KMS-11 (cell line): ENCODE measurements at regions not wholly inside any gene's neighbourhood (a gene's known extent, or its start where the extent isn't known, plus 50 kb on each side); places are given as distances from the start of the nearest gene placed in this dataset.

ENCODE experiments used
- H2AFZ ChIP-seq: fragments of 200-600 bp; sonication (generic); 2 replicates; pipeline ENCODE4 v1.6.1; 2016; ENCODE audit warnings: antibody characterized with exemption, mixed run types, low read depth
- H3K27ac ChIP-seq: fragments of 200-600 bp; sonication (generic); 2 replicates; pipeline ENCODE4 v1.6.1; 2016; ENCODE audit warnings: mild to moderate bottlenecking, mixed run types
- H3K27me3 ChIP-seq: fragments of 200-600 bp; sonication (generic); 2 replicates; pipeline ENCODE4 v1.6.1; 2017; ENCODE audit warnings: mild to moderate bottlenecking, low read depth, mixed run types, moderate library complexity; ENCODE audit not compliant: insufficient read depth
- H3K36me3 ChIP-seq: fragments of 200-600 bp; sonication (generic); 2 replicates; pipeline ENCODE4 v1.6.1; 2017; ENCODE audit warnings: mild to moderate bottlenecking, mixed run types; ENCODE audit not compliant: insufficient read depth
- H3K4me1 ChIP-seq: fragments of 200-600 bp; sonication (generic); 2 replicates; pipeline ENCODE4 v1.6.1; 2016; ENCODE audit warnings: mild to moderate bottlenecking, low read depth, mixed run types; ENCODE audit not compliant: poor library complexity, severe bottlenecking
- H3K4me2 ChIP-seq: fragments of 200-600 bp; sonication (generic); 2 replicates; pipeline ENCODE4 v1.7.0; 2016; ENCODE audit warnings: mild to moderate bottlenecking, mixed run types
- H3K4me3 ChIP-seq: fragments of 200-600 bp; sonication (generic); IDR thresholded peaks from 2 replicates; pipeline ENCODE4 v1.6.1; 2017; ENCODE audit warnings: low read depth, low read length, mixed read lengths; ENCODE audit not compliant: insufficient read depth
- H3K79me2 ChIP-seq: fragments of 200-600 bp; sonication (generic); 2 replicates; pipeline ENCODE4 v1.6.1; 2016; ENCODE audit warnings: low read depth, mixed run types; ENCODE audit not compliant: insufficient read depth
- H3K9ac ChIP-seq: fragments of 200-600 bp; sonication (generic); 2 replicates; pipeline ENCODE4 v1.6.1; 2016; ENCODE audit warnings: mild to moderate bottlenecking, mixed run types
- H4K20me1 ChIP-seq: fragments of 200-600 bp; sonication (generic); 2 replicates; pipeline ENCODE4 v1.6.1; 2016; ENCODE audit warnings: mild to moderate bottlenecking, mixed run types; ENCODE audit not compliant: insufficient read depth
- TF ChIP-seq, protein P1 (sequence below): fragments of 200-600 bp; sonication (generic); conservative IDR thresholded peaks from 2 replicates; pipeline ENCODE4 v1.6.1; 2017; ENCODE audit warnings: low read depth, mild to moderate bottlenecking, antibody characterized with exemption, low read length, moderate library complexity, mixed read lengths

DNA sequence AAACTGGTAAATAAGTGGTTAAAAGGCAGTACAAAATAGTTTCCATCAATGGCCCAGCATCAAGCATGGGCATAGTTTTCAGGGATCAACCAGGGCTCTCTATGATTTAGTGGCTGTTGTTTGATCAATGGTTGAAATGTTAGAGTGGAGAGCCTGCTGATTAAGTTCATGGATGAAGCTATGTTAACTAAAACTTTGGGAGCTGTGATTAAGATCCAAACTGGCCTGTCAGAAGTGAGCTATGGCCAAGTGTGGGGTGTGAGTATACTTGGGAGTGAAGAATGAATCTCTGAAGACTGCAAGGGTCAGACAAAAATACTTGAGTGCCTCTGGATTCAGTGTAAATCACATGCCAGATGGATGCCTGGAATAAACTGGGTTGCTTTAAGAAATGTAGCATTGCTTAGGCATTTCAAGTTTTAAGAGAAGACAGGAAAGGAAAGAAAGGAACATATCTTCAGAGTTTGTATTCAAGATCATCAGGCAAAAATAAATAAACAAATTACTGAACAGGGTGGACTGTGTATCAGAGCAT, 422.2 kb upstream of the ADAMTS9 start:
- H3K27me3 ChIP-seq, result no peaks in the 10 kb centered on the region
- H3K4me2 ChIP-seq, result no peak overlapping the region
- no peaks in the 10 kb centered on the region for H4K20me1 ChIP-seq
- no peaks in the 10 kb centered on the region for H3K79me2 ChIP-seq
- no peaks in the 10 kb centered on the region for H3K36me3 ChIP-seq
- H3K27ac ChIP-seq, result no peak overlapping the region
- no peaks in the 10 kb centered on the region for H3K4me1 ChIP-seq
- no peak overlapping the region for H3K9ac ChIP-seq
- TF ChIP-seq, protein P1, sequence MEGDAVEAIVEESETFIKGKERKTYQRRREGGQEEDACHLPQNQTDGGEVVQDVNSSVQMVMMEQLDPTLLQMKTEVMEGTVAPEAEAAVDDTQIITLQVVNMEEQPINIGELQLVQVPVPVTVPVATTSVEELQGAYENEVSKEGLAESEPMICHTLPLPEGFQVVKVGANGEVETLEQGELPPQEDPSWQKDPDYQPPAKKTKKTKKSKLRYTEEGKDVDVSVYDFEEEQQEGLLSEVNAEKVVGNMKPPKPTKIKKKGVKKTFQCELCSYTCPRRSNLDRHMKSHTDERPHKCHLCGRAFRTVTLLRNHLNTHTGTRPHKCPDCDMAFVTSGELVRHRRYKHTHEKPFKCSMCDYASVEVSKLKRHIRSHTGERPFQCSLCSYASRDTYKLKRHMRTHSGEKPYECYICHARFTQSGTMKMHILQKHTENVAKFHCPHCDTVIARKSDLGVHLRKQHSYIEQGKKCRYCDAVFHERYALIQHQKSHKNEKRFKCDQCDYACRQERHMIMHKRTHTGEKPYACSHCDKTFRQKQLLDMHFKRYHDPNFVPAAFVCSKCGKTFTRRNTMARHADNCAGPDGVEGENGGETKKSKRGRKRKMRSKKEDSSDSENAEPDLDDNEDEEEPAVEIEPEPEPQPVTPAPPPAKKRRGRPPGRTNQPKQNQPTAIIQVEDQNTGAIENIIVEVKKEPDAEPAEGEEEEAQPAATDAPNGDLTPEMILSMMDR, result no peak
- H2AFZ ChIP-seq, result no peak overlapping the region
- no peak overlapping the region for H3K4me3 ChIP-seq

DNA sequence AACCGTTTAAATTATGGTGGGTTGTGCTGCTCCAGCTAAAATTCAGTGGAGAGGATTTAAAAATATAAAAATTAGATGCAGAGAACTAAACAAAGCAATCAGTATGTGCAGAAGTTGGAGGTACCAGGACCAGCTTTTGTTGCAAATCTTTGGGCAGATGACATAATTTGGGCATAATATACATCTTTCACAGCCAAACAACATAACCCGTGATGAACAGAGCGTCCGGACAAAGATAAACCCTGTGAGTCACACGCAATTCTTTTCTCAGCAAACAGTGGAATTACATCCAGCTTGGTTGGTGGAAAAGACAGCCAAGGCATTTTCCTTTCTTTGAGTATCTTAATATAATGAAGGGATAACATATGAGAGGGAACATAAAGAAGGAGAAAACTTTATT, 419.4 kb upstream of the ADAMTS9 start:
- TF ChIP-seq, protein P1, result no peak

DNA sequence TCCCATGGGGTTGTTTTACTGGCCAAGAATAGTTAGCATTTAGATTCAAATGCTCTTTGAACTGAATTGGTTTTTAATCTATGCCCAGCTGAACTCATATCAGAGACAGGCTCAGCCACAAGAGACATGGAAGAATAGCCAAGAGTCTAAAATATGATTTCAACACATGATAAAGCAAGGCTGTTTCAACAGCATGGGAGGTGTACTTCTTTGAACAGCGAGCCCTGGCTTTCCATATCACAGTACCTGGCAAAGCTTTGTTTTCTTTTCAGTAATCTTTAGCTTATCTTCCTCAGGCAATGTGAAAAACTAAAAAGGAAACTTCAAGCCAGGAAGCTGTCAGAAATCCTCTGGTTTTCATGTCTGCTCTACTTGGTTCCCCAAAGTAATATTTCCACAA, 413.6 kb upstream of the ADAMTS9 start:
- H3K4me1 ChIP-seq, result no peaks in the 10 kb centered on the region
- no peak overlapping the region for H3K27ac ChIP-seq
- H3K27me3 ChIP-seq, result no peaks in the 10 kb centered on the region
- H2AFZ ChIP-seq, result no peak overlapping the region
- no peaks in the 10 kb centered on the region for H3K79me2 ChIP-seq
- H4K20me1 ChIP-seq, result no peaks in the 10 kb centered on the region
- no peak overlapping the region for H3K4me3 ChIP-seq
- TF ChIP-seq, protein P1, result no peak
- H3K36me3 ChIP-seq, result no peaks in the 10 kb centered on the region
- no peak overlapping the region for H3K9ac ChIP-seq
- no peak overlapping the region for H3K4me2 ChIP-seq

More for the DNA sequence above, 419.4 kb upstream of the ADAMTS9 start:
- H3K4me2 ChIP-seq, result no peak overlapping the region
- no peaks in the 10 kb centered on the region for H4K20me1 ChIP-seq
- no peaks in the 10 kb centered on the region for H3K27me3 ChIP-seq
- no peak overlapping the region for H3K4me3 ChIP-seq
- H3K27ac ChIP-seq, result no peak overlapping the region
- H3K36me3 ChIP-seq, result no peaks in the 10 kb centered on the region
- no peaks in the 10 kb centered on the region for H3K79me2 ChIP-seq
- no peak overlapping the region for H2AFZ ChIP-seq
- no peak overlapping the region for H3K9ac ChIP-seq
- H3K4me1 ChIP-seq, result no peaks in the 10 kb centered on the region

DNA sequence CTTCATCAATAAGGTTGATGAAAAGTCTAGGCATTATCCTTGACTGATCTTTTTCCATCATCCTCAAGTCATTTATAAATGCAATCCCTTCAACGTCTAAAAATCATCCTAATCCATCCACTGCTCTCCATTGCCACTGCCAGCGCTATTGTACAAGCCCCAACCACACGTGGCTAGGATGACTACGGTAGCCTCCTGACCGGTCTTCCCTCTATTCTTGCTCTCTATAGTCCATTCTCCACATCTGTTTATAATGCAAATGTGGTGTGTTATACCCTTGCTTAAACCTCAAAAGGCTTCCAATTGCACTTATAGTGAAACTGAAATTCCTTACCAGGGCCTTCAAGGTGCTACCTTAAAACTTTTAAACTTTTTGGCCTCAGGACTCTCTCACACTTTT, 410.6 kb upstream of the ADAMTS9 start:
- Histone ChIP-seq H2AFZ (no peak overlapping the region), H3K9ac (no peak overlapping the region)

More for the DNA sequence above, 410.6 kb upstream of the ADAMTS9 start:
- H4K20me1 ChIP-seq, result no peaks in the 10 kb centered on the region
- no peaks in the 10 kb centered on the region for H3K79me2 ChIP-seq
- H3K4me1 ChIP-seq, result no peaks in the 10 kb centered on the region
- H3K27ac ChIP-seq, result no peak overlapping the region
- TF ChIP-seq, protein P1, result no peak
- no peak overlapping the region for H3K4me3 ChIP-seq
- H3K36me3 ChIP-seq, result no peaks in the 10 kb centered on the region
- no peaks in the 10 kb centered on the region for H3K27me3 ChIP-seq
- no peak overlapping the region for H3K4me2 ChIP-seq
